K562 (cell line): ENCODE measurements at regions not wholly inside any gene's neighbourhood (a gene's known extent, or its start where the extent isn't known, plus 50 kb on each side); places are given as distances from the start of the nearest gene placed in this dataset.

Experiments used
- ATAC-seq: fragments of 200-7000 bp; cut with Tn5 transposase; 3 replicates; pipeline ENCODE4 v1.9.1; 2020; ENCODE audit warnings: moderate library complexity
- BruUV-seq: library from RNA; stranded (reverse); fragments of 400-500 nt; replicated peaks from 2 replicates; lab custom pipeline; 2021; lab: Mats Ljungman, UMichigan
- CTCF ChIA-PET: fragments of 300-600 bp; formaldehyde crosslinking; extraction: SDS; loops from one replicate; lab custom pipeline; 2021; ENCODE audit warnings: low intra/inter-chr PET ratio; lab: Yijun Ruan, JAX
- POLR2A ChIA-PET: fragments of 300-600, 350-650 bp; sonication (Branson Sonifier 250); formaldehyde crosslinking; extraction: SDS; loops from one replicate; lab custom pipeline; 2021; ENCODE audit warnings: antibody characterized with exemption, inconsistent platforms; lab: Yijun Ruan, JAX
- DNase-seq, 4 experiments: peaks; one replicate each; pipeline versions ENCODE4 v3.0.0 to v3.0.0-alpha.2; 2011 to 2018; ENCODE audit warnings: low spot score in 3 of 4, mixed read lengths in 3 of 4; ENCODE audit errors: extremely low read depth in 1 of 4
- FAIRE-seq: peaks from 2 replicates; lab custom pipeline; 2011; peaks lifted over from hg19 to GRCh38; lab: Jason Lieb, UNC
- H2AFZ ChIP-seq: 2 replicates; pipeline ENCODE4 v1.6.0; 2011; ENCODE audit warnings: low read depth, low read length, control low read depth, inconsistent platforms
- H3K27ac ChIP-seq: fragments of 200-600 bp; 3 replicates; pipeline ENCODE4 v1.8.0; 2011; ENCODE audit warnings: low read depth, mild to moderate bottlenecking, control low read depth, inconsistent platforms, low read length, moderate library complexity, mixed read lengths; ENCODE audit errors: extremely low read depth
- H3K27me3 ChIP-seq, 2 experiments: fragments of 300-600 bp in 1 of 2; 2 replicates in 1 of 2; 3 replicates in 1 of 2; pipeline versions ENCODE4 v1.6.0 to v1.8.0; 2011; ENCODE audit warnings: inconsistent platforms in 2 of 2, low read length in 2 of 2, mild to moderate bottlenecking in 1 of 2, mixed read lengths in 1 of 2, moderate library complexity in 1 of 2; ENCODE audit not compliant: control insufficient read depth in 2 of 2, insufficient read depth in 2 of 2
- H3K36me3 ChIP-seq: fragments of 300-600 bp; 3 replicates; pipeline ENCODE4 v1.8.0; 2011; ENCODE audit warnings: mild to moderate bottlenecking, low read length, inconsistent platforms; ENCODE audit not compliant: control insufficient read depth, insufficient read depth
- H3K4me1 ChIP-seq, 2 experiments: fragments of 200-600 bp in 1 of 2; replicated peaks in 1 of 2; 2 replicates in 1 of 2; 3 replicates in 1 of 2; pipeline versions ENCODE4 v1.5.1 to v1.8.0; 2011; ENCODE audit warnings: inconsistent platforms in 2 of 2, low read length in 2 of 2, mild to moderate bottlenecking in 1 of 2, mixed read lengths in 1 of 2, moderate library complexity in 1 of 2; ENCODE audit not compliant: control insufficient read depth in 2 of 2, insufficient read depth in 2 of 2
- H3K4me2 ChIP-seq: 2 replicates; pipeline ENCODE4 v1.6.1; 2011; ENCODE audit warnings: low read length, control low read depth, inconsistent platforms, mixed read lengths; ENCODE audit not compliant: insufficient read depth
- H3K4me3 ChIP-seq: fragments of 200-600 bp; sonication (generic), shearing (Covaris generic); 2 replicates; pipeline ENCODE4 v1.5.1; 2016; ENCODE audit warnings: control low read depth, inconsistent platforms
- H3K79me2 ChIP-seq: fragments of 200-600 bp; 3 replicates; pipeline ENCODE4 v1.8.0; 2011; ENCODE audit warnings: low read length, inconsistent platforms; ENCODE audit not compliant: control insufficient read depth, insufficient read depth
- H3K9ac ChIP-seq, 2 experiments: 2 replicates each; pipeline versions ENCODE4 v1.6.0 to v1.6.1; 2011; ENCODE audit warnings: low read depth in 2 of 2, low read length in 2 of 2, control low read depth in 1 of 2, inconsistent platforms in 1 of 2, mild to moderate bottlenecking in 1 of 2, mixed read lengths in 1 of 2; ENCODE audit not compliant: insufficient read depth in 1 of 2
- H3K9me1 ChIP-seq: one replicate; pipeline ENCODE4 v1.6.0; 2011; ENCODE audit warnings: inconsistent platforms, mild to moderate bottlenecking, low read length, moderate library complexity; ENCODE audit not compliant: control insufficient read depth, insufficient read depth
- H3K9me3 ChIP-seq: replicated peaks from 2 replicates; pipeline ENCODE4 v1.5.1; 2011; ENCODE audit warnings: low read depth, low read length, inconsistent platforms; ENCODE audit not compliant: control insufficient read depth, insufficient read depth
- H4K20me1 ChIP-seq: replicated peaks from 2 replicates; pipeline ENCODE4 v1.6.1; 2011; ENCODE audit warnings: low read length, inconsistent platforms, mixed read lengths; ENCODE audit not compliant: control insufficient read depth, insufficient read depth
- FOS ChIP-seq: IDR thresholded peaks from 3 replicates; pipeline ENCODE4 v1.6.1; 2011; ENCODE audit not compliant: insufficient read length; ENCODE audit errors: extremely low read depth
- MYNN ChIP-seq, 2 experiments: sonication (generic); formaldehyde crosslinking in 1 of 2; IDR thresholded peaks; 2 replicates each; pipeline versions ENCODE4 v1.5.0 to v1.6.1; 2016 to 2020; ENCODE audit warnings: antibody characterized with exemption in 1 of 2, missing genetic modification reagents in 1 of 2
- RBM25 ChIP-seq: fragments of 200-400 bp; formaldehyde crosslinking; IDR thresholded peaks from 2 replicates; pipeline ENCODE4 v1.6.1; 2018; ENCODE audit warnings: low read length, low read depth, moderate library complexity; ENCODE audit not compliant: severe bottlenecking
- ZBTB1 ChIP-seq: sonication (generic); formaldehyde crosslinking; IDR thresholded peaks from 2 replicates; pipeline ENCODE4 v1.8.1; 2023; ENCODE audit warnings: missing genetic modification reagents, low read depth, mild to moderate bottlenecking, borderline replicate concordance
- ZNF134 ChIP-seq: fragments of 250-450 bp; sonication (Bioruptor Pico); conservative IDR thresholded peaks from 2 replicates; pipeline ENCODE4 v1.4.0; 2020
- WGBS: fragments of 100-300 bp; shearing (Covaris generic); methylation state at CpG from one replicate; pipeline ENCODE4 v1.1.6; 2016; ENCODE audit warnings: low coverage, mixed read lengths; ENCODE audit not compliant: insufficient coverage; ENCODE audit errors: missing lambda C conversion rate; 5-methylcytosine and 5-hydroxymethylcytosine counted together
- in situ Hi-C: fragments of 300-500 bp; cut with MboI; formaldehyde crosslinking; loops from 4 replicates; pipeline ENCODE4 v1.15.0; 2018; ENCODE audit warnings: inconsistent platforms, mixed read lengths
- intact Hi-C: fragments of 100-400 bp; cut with micrococcal nuclease; formaldehyde crosslinking; loops from 2 replicates; pipeline ENCODE4 v1.14.2; 2022
- TF ChIP-seq, protein P1 (sequence below): fragments of 250-450 bp; sonication (Bioruptor Pico); IDR thresholded peaks from 2 replicates; pipeline ENCODE4 v1.8.0; 2022; ENCODE audit warnings: inconsistent platforms

DNA sequence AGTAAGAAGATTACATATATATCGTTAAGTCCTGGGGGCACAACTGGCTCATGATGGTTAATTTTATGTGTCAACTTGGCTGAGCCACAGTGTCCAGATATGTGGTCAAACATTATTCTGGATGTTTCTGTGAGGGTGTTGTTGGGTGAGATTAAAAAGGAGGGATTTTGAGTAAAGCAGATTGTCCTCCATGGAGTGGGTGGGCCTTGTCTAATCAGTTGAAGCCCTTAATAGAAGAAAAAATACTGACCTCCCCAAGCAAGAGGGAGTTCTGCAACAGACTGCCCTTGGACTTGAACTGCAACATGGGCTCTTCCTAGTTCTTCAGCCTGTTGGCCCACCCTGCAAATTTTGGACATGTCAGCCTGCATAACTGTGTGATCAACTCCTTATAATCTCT lies 311.6 kb downstream of the RPS6KC1 start:
- FAIRE-seq (no peak), DNase-seq (no peak), ATAC-seq (no peak)
- Histone ChIP-seq H3K27me3 (peaks cover 10 to 11% of the 10 kb centered on the region in 2 experiments), H3K9me3 (no peaks in the 10 kb centered on the region), H4K20me1 (no peaks in the 10 kb centered on the region), H3K79me2 (no peaks in the 10 kb centered on the region), H3K9ac (no peak overlapping the region), H3K36me3 (no peaks in the 10 kb centered on the region), H2AFZ (no peak overlapping the region), H3K4me2 (no peak overlapping the region), H3K4me1 (no peaks in the 10 kb centered on the region), H3K27ac (no peak overlapping the region), H3K9me1 (no peaks in the 10 kb centered on the region), H3K4me3 (no peak overlapping the region)
- intact Hi-C loops (no loop called here), in situ Hi-C loops (no loop called here)
- POLR2A ChIA-PET = interaction anchor here (0.7 kb wide), 1 partner anchor 745 kb away, joined by 3 read pairs; no protein-coding TSS in a partner anchor
- WGBS = 0% methylated on average over 1 of the region's 1 CpG
- no TSS peak for BruUV-seq
- CTCF ChIA-PET = interaction anchor here (0.6 kb wide), 1 partner anchor 58 kb away, joined by 3 read pairs; no protein-coding TSS in a partner anchor
- TF ChIP-seq ZNF134 (CRISPR knock-in tag) (peak; percentile 99), ZBTB1 (CRISPR knock-in tag) (no peak), RBM25 (peak; percentile 88), FOS (no peak), MYNN (IDR thresholded peaks at IDR 0.05) (no peak), MYNN (CRISPR knock-in tag; IDR thresholded peaks at IDR 0.05) (no peak)
- TF ChIP-seq, protein P1, sequence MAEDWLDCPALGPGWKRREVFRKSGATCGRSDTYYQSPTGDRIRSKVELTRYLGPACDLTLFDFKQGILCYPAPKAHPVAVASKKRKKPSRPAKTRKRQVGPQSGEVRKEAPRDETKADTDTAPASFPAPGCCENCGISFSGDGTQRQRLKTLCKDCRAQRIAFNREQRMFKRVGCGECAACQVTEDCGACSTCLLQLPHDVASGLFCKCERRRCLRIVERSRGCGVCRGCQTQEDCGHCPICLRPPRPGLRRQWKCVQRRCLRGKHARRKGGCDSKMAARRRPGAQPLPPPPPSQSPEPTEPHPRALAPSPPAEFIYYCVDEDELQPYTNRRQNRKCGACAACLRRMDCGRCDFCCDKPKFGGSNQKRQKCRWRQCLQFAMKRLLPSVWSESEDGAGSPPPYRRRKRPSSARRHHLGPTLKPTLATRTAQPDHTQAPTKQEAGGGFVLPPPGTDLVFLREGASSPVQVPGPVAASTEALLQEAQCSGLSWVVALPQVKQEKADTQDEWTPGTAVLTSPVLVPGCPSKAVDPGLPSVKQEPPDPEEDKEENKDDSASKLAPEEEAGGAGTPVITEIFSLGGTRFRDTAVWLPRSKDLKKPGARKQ (CRISPR knock-in tag) = no peak
